OCI-LY7 (cell line): ENCODE measurements at regions not wholly inside any gene's neighbourhood (a gene's known extent, or its start where the extent isn't known, plus 50 kb on each side); places are given as distances from the start of the nearest gene placed in this dataset.

Source experiments
- BruUV-seq: library from RNA; stranded (reverse); fragments of 400-500 nt; replicated peaks from 2 replicates; lab custom pipeline; 2021; lab: Mats Ljungman, UMichigan
- CTCF ChIA-PET: fragments of 300-600 bp; sonication (Branson Sonifier 250); formaldehyde crosslinking; loops from one replicate; lab custom pipeline; 2022; ENCODE audit warnings: antibody characterized with exemption; ENCODE audit not compliant: unreplicated experiment; lab: Charles Lee
- POLR2A ChIA-PET: fragments of 300-600 bp; sonication (Branson Sonifier 250); formaldehyde crosslinking; loops from one replicate; lab custom pipeline; 2022; ENCODE audit warnings: antibody characterized with exemption; lab: Charles Lee
- DNase-seq: peaks from one replicate; pipeline ENCODE4 v3.0.0-alpha.2; 2015; ENCODE audit warnings: low spot score
- H2AFZ ChIP-seq: fragments of 200-600 bp; sonication (generic), shearing (Covaris generic); 2 replicates; pipeline ENCODE4 v1.6.1; 2014; ENCODE audit warnings: mild to moderate bottlenecking, antibody characterized with exemption, low read length, moderate library complexity
- H3K27ac ChIP-seq: fragments of 200-600 bp; sonication (generic); 2 replicates; pipeline ENCODE4 v1.5.1; 2014; ENCODE audit warnings: mixed run types, low read depth, mild to moderate bottlenecking, moderate library complexity, low read length, inconsistent platforms; ENCODE audit not compliant: poor library complexity, severe bottlenecking
- H3K36me3 ChIP-seq: fragments of 200-600 bp; sonication (generic); 2 replicates; pipeline ENCODE4 v1.6.1; 2014; ENCODE audit warnings: mild to moderate bottlenecking, antibody characterized with exemption, low read length, moderate library complexity, mixed read lengths; ENCODE audit not compliant: insufficient read depth
- H3K4me1 ChIP-seq: fragments of 200-600 bp; sonication (generic); 2 replicates; pipeline ENCODE4 v1.5.1; 2014; ENCODE audit warnings: mild to moderate bottlenecking, low read length; ENCODE audit not compliant: insufficient read depth, poor library complexity, severe bottlenecking
- H3K4me2 ChIP-seq: fragments of 200-600 bp; sonication (generic); 2 replicates; pipeline ENCODE4 v1.6.1; 2014; ENCODE audit warnings: mild to moderate bottlenecking, low read length
- H3K4me3 ChIP-seq: fragments of 200-600 bp; sonication (generic); 2 replicates; pipeline ENCODE4 v1.5.1; 2014; ENCODE audit warnings: mild to moderate bottlenecking, low read depth, low read length; ENCODE audit not compliant: poor library complexity, severe bottlenecking
- H3K79me2 ChIP-seq: fragments of 200-600 bp; sonication (generic); 2 replicates; pipeline ENCODE4 v1.6.1; 2016; ENCODE audit warnings: low read depth, mild to moderate bottlenecking, low read length, moderate library complexity, mixed read lengths; ENCODE audit not compliant: insufficient read depth
- H3K9me2 ChIP-seq: fragments of 200-600 bp; sonication (generic); 2 replicates; pipeline ENCODE4 v1.6.1; 2016; ENCODE audit warnings: mild to moderate bottlenecking, low read length, mixed read lengths; ENCODE audit not compliant: insufficient read depth
- H3K9me3 ChIP-seq: fragments of 200-600 bp; sonication (generic); 2 replicates; pipeline ENCODE4 v1.6.1; 2014; ENCODE audit warnings: mild to moderate bottlenecking, mixed run types, low read length, mixed read lengths
- H4K20me1 ChIP-seq: fragments of 200-600 bp; sonication (generic); 2 replicates; pipeline ENCODE4 v1.6.1; 2014; ENCODE audit warnings: mild to moderate bottlenecking, antibody characterized with exemption, low read length, moderate library complexity, mixed read lengths; ENCODE audit not compliant: insufficient read depth
- CTCF ChIP-seq: fragments of 200-600 bp; sonication (generic); conservative IDR thresholded peaks from 2 replicates; pipeline ENCODE4 v1.5.1; 2014; ENCODE audit warnings: mild to moderate bottlenecking, antibody characterized with exemption, low read length, moderate library complexity, mixed read lengths
- EZH2phosphoT487 ChIP-seq: fragments of 200-600 bp; sonication (generic); IDR thresholded peaks from 2 replicates; pipeline ENCODE4 v1.6.1; 2018; ENCODE audit warnings: low read depth, borderline replicate concordance, mild to moderate bottlenecking, mixed run types, antibody characterized with exemption, low read length, moderate library complexity, mixed read lengths
- intact Hi-C: fragments of 100-400 bp; cut with micrococcal nuclease; formaldehyde crosslinking; loops from one replicate; pipeline ENCODE4 v1.10.0; 2022; ENCODE audit not compliant: unreplicated experiment

GRCh38 chr7:22582863-22583622 lies 83.1 kb upstream of the STEAP1B start:
- intact Hi-C loops, result no loop called here
- Histone ChIP-seq H3K9me3 (no peaks in the 10 kb centered on the region), H3K4me2 (no peak overlapping the region), H3K4me3 (no peak overlapping the region), H2AFZ (no peak overlapping the region), H3K36me3 (no peaks in the 10 kb centered on the region), H3K4me1 (peaks cover 4% of the 10 kb centered on the region), H3K9me2 (no peaks in the 10 kb centered on the region), H4K20me1 (no peaks in the 10 kb centered on the region), H3K79me2 (no peaks in the 10 kb centered on the region), H3K27ac (no peak overlapping the region)
- BruUV-seq, result no TSS peak
- ChIA-PET CTCF (interaction anchor here (1.1 kb wide), 1 partner anchor 20 kb away, joined by 3 read pairs; no protein-coding TSS in a partner anchor), POLR2A (interaction anchor here (0.5 to 1.2 kb wide), 3 partner anchors 18 to 784 kb away, joined by 3 to 4 read pairs (median 3); no protein-coding TSS in a partner anchor)
- TF ChIP-seq EZH2phosphoT487, result no peak
- TF ChIP-seq CTCF, result no peak
- DNase-seq, result no peak

- POLR2A ChIA-PET, result no interaction called here
- BruUV-seq, result no TSS peak
- Histone ChIP-seq H3K9me2 (no peaks in the 10 kb centered on the region), H3K36me3 (no peaks in the 10 kb centered on the region), H3K4me2 (no peak overlapping the region), H3K4me1 (peaks cover 4% of the 10 kb centered on the region), H3K4me3 (no peak overlapping the region), H3K79me2 (no peaks in the 10 kb centered on the region), H3K27ac (no peak overlapping the region), H4K20me1 (no peaks in the 10 kb centered on the region), H2AFZ (no peak overlapping the region), H3K9me3 (no peaks in the 10 kb centered on the region)
- CTCF ChIA-PET, result no interaction called here
- DNase-seq, result no peak
- TF ChIP-seq CTCF, result no peak
- no peak for TF ChIP-seq EZH2phosphoT487
- intact Hi-C loops, result no loop called here
Measured at GRCh38 chr7:22581099-22581498, 81.1 kb upstream of the STEAP1B start.

GRCh38 chr7:22579961-22580360 lies 80.0 kb upstream of the STEAP1B start:
- intact Hi-C loops, result no loop called here
- no peaks in the 10 kb centered on the region for H3K9me3 ChIP-seq
- no peak overlapping the region for H2AFZ ChIP-seq
- no peaks in the 10 kb centered on the region for H3K9me2 ChIP-seq
- no peaks in the 10 kb centered on the region for H3K79me2 ChIP-seq
- peaks cover 4% of the 10 kb centered on the region for H3K4me1 ChIP-seq
- ChIA-PET POLR2A (no interaction called here), CTCF (no interaction called here)
- no peak overlapping the region for H3K27ac ChIP-seq
- TF ChIP-seq EZH2phosphoT487 (no peak), CTCF (no peak)
- no peak overlapping the region for H3K4me2 ChIP-seq
- BruUV-seq, result no TSS peak
- no peaks in the 10 kb centered on the region for H4K20me1 ChIP-seq
- H3K36me3 ChIP-seq, result no peaks in the 10 kb centered on the region
- H3K4me3 ChIP-seq, result no peak overlapping the region
- no peak for DNase-seq
